Thoracic aorta (tissue), 2 donors: ENCODE measurements at regions not wholly inside any gene's neighbourhood (a gene's known extent, or its start where the extent isn't known, plus 50 kb on each side); places are given as distances from the start of the nearest gene placed in this dataset.

Experiments
- ATAC-seq: fragments of 150-250 bp; one replicate; pipeline ENCODE4 v1.8.0; 2017; ENCODE audit warnings: low read depth; ENCODE audit not compliant: insufficient number of reproducible peaks, low FRiP score
- DNase-seq: peaks from one replicate; pipeline ENCODE4 v3.0.0-alpha.2; 2020; ENCODE audit warnings: low spot score
- H3K27ac ChIP-seq, 2 donors: fragments of 200-600 bp; sonication (generic); 1 replicate in 1 of 2; 2 replicates in 1 of 2; pipeline ENCODE4 v1.5.1; 2016; ENCODE audit warnings: mild to moderate bottlenecking in 2 of 2, moderate library complexity in 2 of 2
- H3K27me3 ChIP-seq: fragments of 200-600 bp; sonication (generic); replicated peaks from 2 replicates; pipeline ENCODE4 v1.6.0; 2016; ENCODE audit warnings: mild to moderate bottlenecking; ENCODE audit not compliant: insufficient read depth
- H3K36me3 ChIP-seq: fragments of 200-600 bp; sonication (generic); one replicate; pipeline ENCODE4 v1.5.1; 2016
- H3K4me1 ChIP-seq, 2 donors: fragments of 200-600 bp; sonication (generic); 1 replicate in 1 of 2; 2 replicates in 1 of 2; pipeline versions ENCODE4 v1.5.1 to v1.6.0; 2016; ENCODE audit warnings: low read depth in 2 of 2, mild to moderate bottlenecking in 1 of 2; ENCODE audit not compliant: control insufficient read depth in 1 of 2
- H3K4me3 ChIP-seq: fragments of 200-600 bp; sonication (generic); 2 replicates; pipeline ENCODE4 v1.5.1; 2016; ENCODE audit warnings: mild to moderate bottlenecking
- H3K9me3 ChIP-seq: fragments of 200-600 bp; sonication (generic); 2 replicates; pipeline ENCODE4 v1.5.1; 2016
- TF ChIP-seq, protein P1 (sequence below): fragments of 200-600 bp; sonication (generic); IDR thresholded peaks from one replicate; pipeline ENCODE4 v1.5.1; 2019; ENCODE audit warnings: antibody characterized with exemption

DNA sequence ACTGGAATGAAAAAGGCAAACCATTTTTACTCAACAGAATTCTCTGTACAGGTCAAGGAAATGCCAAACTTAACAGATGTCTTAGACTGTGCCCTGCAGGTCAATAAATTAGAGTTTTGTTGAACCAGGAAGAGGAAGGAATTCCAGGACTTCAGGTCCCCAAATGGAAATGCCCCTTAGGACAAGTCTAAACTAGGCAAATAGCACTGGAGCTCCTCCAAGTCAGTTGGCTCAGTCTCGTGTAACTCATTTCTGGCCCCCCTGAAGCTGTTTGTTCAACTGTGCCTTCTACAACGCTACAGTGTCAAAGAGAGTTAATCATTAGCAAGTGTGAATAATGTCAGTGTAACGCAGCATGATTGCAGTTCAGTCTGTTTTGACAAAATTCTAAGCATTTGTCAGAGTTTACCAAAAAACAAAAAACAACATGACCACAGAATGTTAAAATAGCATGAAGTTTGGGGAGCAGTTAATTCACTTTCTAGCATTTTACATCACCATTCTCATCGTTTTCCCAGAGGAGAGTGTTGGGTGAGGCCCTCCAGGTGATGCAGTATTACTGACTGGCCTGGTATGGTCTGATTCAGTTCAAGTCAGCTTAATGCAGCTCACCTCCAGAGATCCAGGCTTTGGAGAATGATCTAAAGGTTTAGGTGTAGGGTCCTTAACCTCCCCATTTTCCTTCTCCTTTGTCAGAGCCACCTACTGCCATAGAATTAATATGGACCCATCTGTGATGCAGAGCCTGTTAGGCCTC, 108.1 kb downstream of the AQP4 start:
- H3K4me1 ChIP-seq = no peaks in the 10 kb centered on the region
- DNase-seq (no peak), ATAC-seq (no peak)
- H3K27ac ChIP-seq = no peak overlapping the region
- H3K9me3 ChIP-seq = no peaks in the 10 kb centered on the region
- H3K4me3 ChIP-seq = no peak overlapping the region
- TF ChIP-seq, protein P1, sequence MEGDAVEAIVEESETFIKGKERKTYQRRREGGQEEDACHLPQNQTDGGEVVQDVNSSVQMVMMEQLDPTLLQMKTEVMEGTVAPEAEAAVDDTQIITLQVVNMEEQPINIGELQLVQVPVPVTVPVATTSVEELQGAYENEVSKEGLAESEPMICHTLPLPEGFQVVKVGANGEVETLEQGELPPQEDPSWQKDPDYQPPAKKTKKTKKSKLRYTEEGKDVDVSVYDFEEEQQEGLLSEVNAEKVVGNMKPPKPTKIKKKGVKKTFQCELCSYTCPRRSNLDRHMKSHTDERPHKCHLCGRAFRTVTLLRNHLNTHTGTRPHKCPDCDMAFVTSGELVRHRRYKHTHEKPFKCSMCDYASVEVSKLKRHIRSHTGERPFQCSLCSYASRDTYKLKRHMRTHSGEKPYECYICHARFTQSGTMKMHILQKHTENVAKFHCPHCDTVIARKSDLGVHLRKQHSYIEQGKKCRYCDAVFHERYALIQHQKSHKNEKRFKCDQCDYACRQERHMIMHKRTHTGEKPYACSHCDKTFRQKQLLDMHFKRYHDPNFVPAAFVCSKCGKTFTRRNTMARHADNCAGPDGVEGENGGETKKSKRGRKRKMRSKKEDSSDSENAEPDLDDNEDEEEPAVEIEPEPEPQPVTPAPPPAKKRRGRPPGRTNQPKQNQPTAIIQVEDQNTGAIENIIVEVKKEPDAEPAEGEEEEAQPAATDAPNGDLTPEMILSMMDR = no peak
- no peaks in the 10 kb centered on the region for H3K27me3 ChIP-seq
- no peaks in the 10 kb centered on the region for H3K36me3 ChIP-seq

DNA sequence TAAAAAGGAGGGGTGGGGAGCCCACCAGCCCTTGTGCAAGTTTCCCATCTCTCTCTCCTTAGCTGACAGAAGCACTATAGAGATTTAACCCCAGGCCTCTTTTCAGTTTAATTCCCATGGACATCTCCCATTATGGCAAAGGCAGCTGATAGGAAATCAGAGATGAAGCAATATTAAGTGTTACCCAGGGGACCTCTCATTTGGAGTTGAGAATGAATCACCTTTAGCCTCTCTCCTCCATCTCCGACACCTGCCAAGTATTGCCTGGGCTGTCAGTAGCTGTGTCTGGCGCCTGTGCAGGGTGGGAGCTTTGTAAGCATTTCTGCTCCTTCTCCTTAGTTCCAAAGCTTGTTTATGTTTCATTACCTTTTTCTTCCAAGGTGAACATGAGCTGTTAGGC, 109.0 kb downstream of the AQP4 start:
- no peak for DNase-seq
- ATAC-seq = no peak
- Histone ChIP-seq H3K36me3 (no peaks in the 10 kb centered on the region), H3K9me3 (no peaks in the 10 kb centered on the region), H3K4me1 (no peaks in the 10 kb centered on the region), H3K27me3 (no peaks in the 10 kb centered on the region), H3K27ac (no peak overlapping the region), H3K4me3 (no peak overlapping the region)
- TF ChIP-seq, protein P1 = no peak

DNA sequence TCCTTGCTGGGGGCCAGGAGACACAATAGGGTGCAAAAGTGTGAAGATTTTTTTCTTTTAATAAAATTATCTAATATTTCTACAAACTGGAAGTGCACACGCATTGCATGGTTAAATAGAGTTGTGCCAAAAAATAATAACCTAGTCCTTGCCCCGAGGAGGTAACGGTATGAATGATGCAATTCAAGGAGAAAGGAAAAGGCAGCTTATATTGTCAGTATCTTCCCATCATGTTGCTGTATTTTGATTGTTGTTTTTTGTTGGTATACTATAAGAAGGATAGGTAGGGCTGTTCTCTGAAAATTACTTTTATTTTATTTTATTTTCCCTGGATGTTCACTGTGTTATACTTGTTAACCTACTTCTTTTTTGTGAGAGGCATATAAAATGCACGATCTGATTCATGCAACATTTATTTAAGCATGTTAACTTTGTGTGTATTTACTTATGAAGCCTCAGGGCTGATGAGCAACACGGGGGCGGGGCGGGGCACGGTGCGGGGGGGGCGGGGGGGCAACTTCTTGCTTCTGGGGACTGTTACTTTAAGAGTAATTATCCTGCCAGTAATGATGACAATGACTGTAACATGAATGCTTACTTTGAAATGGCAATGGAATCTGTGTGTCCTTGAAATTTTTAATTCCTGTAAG, 118.6 kb downstream of the AQP4 start:
- Histone ChIP-seq H3K4me3 (no peak overlapping the region), H3K36me3 (no peaks in the 10 kb centered on the region), H3K27me3 (no peaks in the 10 kb centered on the region), H3K9me3 (no peaks in the 10 kb centered on the region), H3K4me1 (no peaks in the 10 kb centered on the region), H3K27ac (no peak overlapping the region)
- ATAC-seq (no peak), DNase-seq (no peak)
- TF ChIP-seq, protein P1 = no peak

DNA sequence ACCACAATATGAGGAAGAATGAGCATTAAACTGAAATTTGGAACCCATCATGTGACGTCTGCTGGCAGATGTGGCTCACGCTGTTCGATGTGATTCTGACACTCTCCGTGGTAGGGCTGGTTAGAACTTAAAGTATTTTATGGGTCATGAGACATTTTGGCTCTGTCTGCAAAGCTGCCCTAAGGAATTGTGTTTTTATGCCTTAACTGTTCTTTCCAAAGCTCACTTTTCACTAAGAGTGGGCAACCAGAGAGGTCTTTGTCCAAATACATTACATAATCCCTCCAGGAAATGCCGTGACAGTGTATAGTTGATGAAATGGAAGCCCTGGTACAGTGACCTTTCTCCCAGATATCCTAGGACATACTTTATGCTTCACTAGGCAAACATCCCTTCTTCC, 119.1 kb downstream of the AQP4 start:
- H3K36me3 ChIP-seq = no peaks in the 10 kb centered on the region
- H3K4me1 ChIP-seq = no peaks in the 10 kb centered on the region
- no peak for ATAC-seq
- no peak overlapping the region for H3K4me3 ChIP-seq
- H3K9me3 ChIP-seq = no peaks in the 10 kb centered on the region
- no peak for DNase-seq
- TF ChIP-seq, protein P1 = no peak
- no peak overlapping the region for H3K27ac ChIP-seq
- H3K27me3 ChIP-seq = no peaks in the 10 kb centered on the region

DNA sequence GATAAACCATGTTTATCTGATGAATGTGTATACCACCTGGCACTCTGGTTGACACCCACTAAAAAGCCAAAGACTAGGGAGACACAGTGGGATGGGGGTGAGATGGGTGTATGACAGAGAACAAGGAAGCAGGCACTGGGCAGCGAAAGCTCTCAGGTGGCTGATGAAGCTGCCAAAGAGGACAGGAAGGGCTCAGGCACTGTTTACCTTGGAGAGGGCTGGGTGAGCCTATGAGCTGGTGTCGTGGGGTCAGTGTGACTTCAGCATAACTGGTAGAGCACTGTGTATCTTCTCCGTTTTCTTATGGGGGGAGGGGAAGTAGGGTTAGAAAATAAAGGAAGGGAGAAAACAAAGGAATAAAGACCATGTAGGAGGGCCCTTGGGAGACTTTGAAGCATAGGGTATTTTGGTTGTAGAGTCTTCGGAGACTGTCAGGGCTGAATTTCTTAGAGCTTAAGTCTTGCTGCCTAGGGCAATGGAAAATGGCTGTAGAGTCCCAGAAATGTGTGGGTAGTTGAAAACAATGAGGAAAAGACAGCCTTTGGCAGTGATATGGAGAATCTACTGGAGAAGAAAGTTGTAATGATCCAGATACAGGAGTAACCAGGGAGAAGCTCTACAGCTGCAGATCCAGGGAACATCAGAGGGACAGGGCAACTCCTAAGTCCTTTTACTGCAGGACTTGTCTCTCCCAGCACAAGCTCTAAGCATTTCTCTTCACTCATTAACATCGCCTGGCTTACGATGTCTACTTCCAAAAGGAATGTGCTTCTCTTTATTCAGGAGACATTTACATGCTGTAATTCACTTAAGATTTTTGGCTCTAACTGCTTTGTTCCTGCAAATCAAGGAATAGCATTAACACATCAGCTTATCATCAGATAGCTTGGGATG, 120.0 kb downstream of the AQP4 start:
- Histone ChIP-seq H3K27ac (no peak overlapping the region), H3K9me3 (no peaks in the 10 kb centered on the region), H3K27me3 (no peaks in the 10 kb centered on the region), H3K4me1 (no peaks in the 10 kb centered on the region), H3K36me3 (no peaks in the 10 kb centered on the region), H3K4me3 (no peak overlapping the region)
- DNase-seq (no peak), ATAC-seq (no peak)
- TF ChIP-seq, protein P1 = no peak
